HG03575 (cell line): ENCODE measurements at regions not wholly inside any gene's neighbourhood (a gene's known extent, or its start where the extent isn't known, plus 50 kb on each side); places are given as distances from the start of the nearest gene placed in this dataset.
"Not testable (repeated sequence)": the region's sequence is repeated elsewhere in the genome, so short reads cannot be mapped to it uniquely, and the experiment has no call there.

Experiments
- ATAC-seq: cut with Tn5 transposase; IDR thresholded peaks from one replicate; pipeline ENCODE4 v1.9.1; 2021; ENCODE audit not compliant: unreplicated experiment, insufficient number of reproducible peaks, low FRiP score; ENCODE audit errors: extremely low read depth

DNA sequence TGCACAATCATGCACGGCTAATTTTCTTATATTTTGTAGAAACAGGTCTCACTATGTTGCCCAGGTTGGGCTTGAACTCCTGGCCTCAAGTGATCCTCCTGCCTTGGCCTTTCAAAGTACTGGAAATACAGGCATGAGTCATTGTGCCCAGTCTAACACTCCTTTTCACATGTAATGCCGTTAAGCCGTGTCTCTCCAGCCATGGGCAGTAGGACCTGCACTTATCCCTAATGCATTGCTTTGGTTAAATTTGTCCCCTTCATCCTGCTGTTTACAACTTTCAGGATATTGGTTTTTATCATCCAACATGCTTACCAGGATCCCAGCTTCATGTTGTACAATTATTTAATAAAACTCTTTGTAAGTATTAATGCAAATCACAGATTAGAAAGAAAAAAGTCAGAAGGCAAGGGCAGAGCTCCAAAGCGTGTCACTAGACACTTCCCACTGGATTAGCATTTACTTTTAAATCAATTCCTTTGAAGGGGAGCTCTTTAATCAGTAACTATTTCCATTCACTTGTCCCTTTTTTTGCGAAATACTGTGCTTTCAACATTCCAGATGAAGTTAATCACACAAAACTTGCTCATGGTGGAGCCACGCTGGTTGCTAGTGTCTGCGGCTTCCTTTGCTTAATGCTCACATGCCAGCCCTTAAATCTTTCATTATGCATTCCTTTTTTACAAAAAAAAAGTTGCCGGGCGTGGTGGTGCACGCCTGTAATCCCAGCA is 256.0 kb upstream of the AUTS2 start:
- no peak for ATAC-seq

GRCh38 chr7:69349291-69349690 is 249.0 kb upstream of the AUTS2 start:
- ATAC-seq = no peak

GRCh38 chr7:69358163-69358821 is 240.0 kb upstream of the AUTS2 start:
- no peak for ATAC-seq

DNA sequence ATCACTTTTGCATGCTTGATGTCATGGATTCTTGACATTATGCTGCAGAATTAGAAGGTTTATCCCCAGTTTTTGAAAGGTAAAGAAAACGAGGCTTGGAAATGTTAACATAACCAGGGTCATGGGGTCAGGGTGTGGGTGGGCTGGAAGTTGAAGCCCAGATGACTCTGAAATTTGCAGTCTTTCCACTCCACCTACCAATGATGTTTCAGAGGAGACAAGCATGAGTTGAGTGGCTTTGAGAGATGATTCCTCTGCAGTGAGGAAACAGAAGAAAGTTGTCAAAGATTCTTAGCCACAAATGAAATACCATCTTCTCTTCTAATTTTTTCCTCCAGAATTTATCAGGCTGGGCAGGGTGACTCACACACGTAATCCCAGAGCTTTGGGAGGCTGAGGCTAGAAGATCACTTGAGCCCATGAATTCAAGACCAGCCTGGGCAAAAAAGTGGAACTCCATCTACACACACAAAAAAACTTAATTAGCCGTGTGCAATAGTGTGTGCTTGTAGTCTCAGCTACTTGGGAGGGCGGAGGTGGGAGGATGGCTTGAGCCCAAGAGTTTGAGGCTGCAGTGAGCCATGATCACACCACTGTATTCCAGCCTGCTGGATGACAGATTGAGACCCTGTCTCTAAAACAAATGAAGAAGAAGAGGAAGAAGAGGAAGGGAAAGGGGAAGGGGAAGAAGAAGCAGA is 239.1 kb upstream of the AUTS2 start:
- no peak for ATAC-seq

GRCh38 chr7:69360913-69361312 is 237.4 kb upstream of the AUTS2 start:
- ATAC-seq = no peak

DNA sequence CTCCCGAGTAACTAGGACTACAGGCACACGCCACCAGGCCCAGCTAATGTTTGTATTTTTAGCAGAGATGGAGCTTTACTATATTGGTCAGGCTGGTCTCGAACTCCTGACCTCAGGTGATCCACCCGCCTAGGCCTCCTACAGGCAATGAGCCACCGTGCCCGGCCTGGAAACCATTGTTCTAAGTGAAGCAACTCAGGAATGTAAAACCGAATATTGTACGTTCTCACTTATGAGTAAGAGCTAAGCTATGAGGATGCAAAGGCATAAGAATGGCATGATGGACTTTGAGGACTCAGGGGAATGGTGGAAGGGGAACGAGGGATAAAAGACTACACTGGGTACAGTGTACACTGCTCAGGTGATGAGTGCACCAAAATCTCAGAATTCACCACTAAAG is 235.1 kb upstream of the AUTS2 start:
- ATAC-seq = no peak

DNA sequence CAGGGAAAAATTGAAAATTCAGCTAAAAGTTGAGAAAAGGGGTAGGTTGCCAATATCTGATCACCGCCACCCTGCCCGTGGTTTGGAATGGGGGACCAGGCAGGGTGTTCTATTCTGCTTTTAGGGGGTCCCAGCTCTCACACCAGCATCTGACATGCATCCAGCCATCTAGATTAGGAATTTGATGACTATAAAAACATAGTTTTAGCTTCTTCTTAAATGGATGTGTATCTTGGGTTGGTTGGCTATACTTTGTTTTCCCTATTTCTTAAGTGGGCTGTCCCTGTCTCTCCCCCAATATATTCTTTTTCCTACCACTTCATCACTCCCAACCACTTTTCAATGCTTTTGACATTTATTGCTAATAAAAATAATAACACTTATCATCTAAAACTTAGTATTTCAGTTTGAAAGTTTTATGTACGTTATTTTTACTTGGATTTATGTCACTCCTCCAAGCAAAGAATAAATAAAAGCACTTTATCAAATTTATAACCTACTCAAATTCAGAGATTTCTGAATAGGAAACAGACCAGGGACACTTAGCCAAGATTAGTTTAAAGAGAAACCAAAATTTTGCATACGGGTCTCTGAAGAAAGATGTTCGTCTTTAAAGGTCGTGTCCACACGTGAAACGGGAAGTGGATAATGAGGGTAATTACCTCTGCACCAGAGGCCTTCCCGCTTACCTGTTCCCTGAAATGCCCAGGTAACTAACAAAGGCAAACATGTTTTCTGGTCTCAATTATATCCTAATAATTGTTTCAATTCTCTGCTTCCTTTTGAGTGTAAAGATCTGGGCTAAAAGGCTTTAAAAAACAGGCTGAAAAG is 233.2 kb upstream of the AUTS2 start:
- ATAC-seq = no peak

DNA sequence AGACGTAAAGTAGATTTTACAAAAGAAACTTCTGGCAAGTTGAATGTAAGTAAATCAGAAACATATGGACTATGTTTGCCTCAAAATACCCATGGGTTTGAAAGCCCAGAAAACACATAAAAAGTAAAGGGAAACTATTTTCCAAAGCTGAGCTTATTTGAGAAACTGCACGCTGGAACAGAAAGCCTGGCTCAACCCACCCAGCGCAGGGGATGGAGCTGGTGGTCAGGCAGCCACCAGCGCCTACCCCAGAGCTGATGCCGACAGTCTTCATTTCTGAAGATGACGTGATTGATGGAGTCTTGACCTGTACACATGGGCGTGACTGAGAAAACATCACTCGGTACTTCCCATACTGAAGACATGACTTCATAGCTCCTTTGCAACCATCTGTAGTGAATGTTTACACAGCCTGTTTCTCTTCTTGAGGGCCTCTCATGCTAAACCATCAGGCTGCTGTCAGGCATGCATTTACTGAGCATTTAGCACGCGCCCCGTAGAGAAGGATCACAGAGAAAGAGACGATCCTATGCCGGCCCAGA is 232.6 kb upstream of the AUTS2 start:
- no peak for ATAC-seq

- ATAC-seq = no peak
Measured at GRCh38 chr7:69367780-69368179, 230.5 kb upstream of the AUTS2 start.

DNA sequence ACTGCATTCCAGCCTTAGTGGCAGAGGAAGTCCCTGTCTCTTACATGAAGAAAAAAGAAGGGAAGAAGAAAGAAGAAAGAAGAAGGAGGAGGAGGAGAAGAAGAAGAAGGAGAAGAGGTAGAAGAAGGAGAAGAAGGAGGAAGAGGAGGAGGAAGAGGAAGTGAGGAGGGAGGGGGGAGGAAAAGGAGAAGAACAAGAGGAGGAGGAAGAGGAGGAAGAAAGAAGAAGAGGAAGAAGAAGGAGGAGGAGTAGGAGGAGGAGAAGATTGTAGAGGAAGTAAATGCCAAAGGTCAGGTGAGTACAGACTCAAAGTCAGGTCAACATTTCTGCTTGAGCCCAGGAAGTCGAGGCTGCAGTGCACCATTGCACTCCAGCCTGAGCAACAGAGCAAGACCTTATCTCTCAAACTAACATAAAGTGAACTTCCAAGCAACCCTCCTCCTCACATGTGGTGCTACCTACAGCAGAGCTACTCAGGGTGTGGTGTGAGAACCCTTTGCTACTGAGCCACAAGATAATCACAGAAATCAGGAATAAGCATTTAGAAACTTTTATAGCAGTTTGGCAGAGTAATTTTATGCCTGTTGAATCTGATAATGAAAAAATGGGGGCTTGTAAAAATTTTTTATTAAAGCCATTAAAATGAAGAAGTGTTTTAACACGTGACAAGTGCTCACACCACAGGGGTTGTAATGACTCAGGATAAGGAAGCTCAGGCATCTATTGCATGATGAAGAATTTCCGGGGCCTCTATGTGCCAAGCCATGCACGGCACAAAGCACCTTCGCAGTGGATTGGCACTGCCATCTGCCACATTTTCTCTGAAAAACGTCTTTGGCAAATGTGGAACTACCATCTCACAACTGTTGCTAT is 224.9 kb upstream of the AUTS2 start:
- no peak for ATAC-seq

- no peak for ATAC-seq
Measured at GRCh38 chr7:69374044-69374425, 224.2 kb upstream of the AUTS2 start.

DNA sequence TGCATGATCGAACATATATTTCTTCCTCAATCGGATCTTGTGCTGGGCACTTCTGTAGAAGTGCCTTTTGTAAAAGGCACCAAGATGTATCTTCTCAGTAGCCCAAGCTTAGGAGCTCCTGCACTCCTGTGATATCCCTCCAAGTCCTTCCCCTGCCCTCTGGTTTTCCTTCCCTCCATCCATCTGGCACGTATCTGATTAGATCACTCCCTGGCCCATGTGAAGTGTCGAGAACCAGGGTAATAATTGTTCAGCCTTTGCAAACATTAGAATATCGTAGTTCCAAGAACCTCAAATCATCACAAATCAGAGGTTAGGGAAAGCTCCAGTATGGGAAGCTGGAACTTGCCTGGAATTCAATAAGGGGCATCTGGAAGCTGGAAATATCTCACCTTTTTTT is 221.1 kb upstream of the AUTS2 start:
- ATAC-seq = no peak

DNA sequence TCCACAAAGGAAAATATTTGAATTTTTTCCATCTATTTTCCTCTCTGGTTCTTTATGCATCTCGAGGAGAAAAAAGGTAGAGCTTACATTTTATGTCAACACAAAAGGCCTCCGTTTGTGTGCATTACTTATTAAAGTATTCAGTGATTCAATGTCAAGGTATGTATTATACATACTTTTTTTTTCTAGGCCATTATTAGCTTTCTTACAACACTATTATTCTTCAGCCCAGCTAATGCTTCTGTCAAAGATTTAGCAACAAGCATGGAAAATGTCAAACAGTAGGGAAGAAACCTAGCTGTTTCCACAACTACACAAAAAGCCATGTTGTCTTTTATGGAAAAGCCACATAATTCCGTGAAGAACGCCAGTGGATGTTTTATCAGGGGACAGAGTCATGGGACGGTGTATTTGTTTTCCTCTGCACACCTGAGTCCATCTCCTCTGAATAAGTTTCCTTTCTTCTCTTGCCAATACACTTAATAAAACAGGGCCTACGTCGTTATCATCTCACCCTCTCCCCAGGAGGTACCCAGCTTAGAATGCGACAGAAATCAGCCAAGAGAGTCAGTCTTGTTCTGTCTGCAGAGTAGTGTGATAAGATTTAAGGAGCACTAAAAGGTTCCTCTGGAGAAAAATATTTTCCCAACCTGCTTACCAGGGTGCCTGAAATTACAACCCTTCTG is 209.7 kb upstream of the AUTS2 start:
- ATAC-seq = no peak

DNA sequence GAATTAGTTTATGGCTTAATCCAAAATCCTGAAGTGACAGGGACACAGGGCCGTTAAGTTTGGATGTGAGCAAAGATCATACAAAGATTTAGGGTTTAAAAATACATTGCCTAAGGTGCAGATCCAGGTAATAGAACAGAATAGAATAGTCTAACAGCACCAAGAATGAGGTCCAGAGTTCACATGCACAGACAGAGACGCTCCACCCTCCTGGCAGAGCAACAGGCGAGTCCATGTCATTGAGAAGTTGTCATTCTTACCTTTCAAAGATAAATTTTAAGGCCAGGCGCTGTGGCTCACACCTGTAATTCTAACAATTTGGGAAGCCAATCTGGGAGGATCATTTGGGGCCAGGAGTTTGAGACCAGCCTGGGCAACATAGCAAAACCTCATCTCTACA is 209.1 kb upstream of the AUTS2 start:
- ATAC-seq = no peak

- ATAC-seq = not testable (repeated sequence)
Measured at GRCh38 chr7:69393912-69394311, 204.4 kb upstream of the AUTS2 start.

- ATAC-seq = no peak
Measured at GRCh38 chr7:69395061-69395714, 203.1 kb upstream of the AUTS2 start.

DNA sequence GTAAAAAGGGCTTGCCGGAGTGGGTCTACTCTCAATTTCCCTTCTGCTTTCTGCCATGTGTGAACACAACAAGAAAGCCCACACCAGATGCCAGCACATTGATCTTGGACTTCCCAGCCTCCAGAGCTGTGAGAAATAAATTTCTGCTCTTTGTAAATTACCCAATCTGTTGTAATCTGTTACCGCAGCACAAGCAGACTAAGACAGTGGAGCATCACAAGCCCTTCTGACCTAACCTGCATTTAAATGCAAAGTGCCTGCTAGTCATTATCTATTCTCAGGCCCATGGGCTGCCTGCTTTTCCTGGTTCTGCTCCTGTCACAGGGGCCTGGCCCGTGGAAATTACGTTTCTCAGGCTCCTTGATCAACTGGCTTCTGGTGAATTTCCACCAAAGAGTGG is 199.3 kb upstream of the AUTS2 start:
- no peak for ATAC-seq
